ENCODE measurements at regions not wholly inside any gene's neighbourhood (a gene's known extent, or its start where the extent isn't known, plus 50 kb on each side); places are given as distances from the start of the nearest gene placed in this dataset.
A peak's percentile ranks its signal among the peaks of the same experiment; 100 is the strongest.

DNA sequence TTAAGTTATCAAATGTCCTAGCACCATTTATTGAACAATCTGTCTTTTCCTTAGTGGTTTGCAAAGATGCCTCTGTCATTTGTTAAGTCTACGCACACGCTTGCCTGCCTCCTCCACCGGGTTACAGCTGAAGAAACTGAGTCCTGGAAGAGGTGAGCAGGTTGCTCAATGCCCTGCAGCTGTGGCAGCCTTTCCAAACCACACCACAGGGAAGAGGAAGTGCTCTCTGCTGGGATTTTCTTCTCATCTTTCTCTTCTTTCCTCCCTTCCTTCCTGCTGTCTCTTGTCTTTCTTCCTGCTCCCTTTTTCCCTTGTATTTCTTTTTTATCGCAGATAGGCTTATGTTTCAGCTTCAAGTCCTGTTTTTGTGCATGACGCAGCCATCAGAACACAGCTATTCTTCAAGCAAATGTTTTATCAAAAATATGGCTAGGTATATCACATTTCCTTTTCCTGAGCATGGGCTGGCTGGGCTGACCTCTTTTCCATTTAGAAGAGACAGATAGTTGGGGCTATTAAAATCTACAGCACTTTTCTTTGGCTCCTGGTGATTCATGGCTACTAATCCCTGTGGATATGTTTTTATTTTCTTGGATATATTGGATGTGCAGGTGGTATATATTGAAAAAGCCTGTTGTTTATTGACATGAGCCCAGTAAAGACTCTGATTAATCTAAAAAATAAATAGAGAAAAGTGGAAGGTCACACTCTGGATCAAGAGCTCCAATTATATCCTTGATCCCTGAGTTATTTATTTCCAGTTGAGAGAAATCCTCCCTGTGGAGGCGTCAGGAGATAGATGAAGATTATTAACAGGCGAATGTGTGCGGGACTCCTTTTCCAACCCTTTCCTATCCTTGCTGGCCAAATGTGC, 214.6 kb downstream of the TSN start:
- DNase-seq: no peak

DNA sequence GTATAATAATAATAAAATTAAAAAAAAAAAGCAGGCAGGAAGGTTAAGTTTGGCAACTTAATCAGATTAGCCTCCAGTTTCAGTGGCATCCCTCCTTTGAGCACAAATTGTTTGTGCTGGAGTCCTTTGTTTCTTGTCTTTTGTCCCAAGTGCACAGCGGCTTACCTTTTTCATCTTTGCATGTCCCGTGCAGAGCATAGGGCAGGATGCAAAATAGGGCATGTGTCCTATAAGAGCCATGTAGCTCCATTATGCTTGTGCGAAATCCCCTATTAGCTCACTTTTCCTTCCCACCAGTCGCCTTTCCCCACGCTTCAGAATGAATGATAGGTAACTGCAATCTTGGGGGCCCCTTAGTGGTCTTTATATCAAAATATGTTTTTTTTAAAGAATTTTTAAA, 216.8 kb downstream of the TSN start:
- DNase-seq: no peak

DNA sequence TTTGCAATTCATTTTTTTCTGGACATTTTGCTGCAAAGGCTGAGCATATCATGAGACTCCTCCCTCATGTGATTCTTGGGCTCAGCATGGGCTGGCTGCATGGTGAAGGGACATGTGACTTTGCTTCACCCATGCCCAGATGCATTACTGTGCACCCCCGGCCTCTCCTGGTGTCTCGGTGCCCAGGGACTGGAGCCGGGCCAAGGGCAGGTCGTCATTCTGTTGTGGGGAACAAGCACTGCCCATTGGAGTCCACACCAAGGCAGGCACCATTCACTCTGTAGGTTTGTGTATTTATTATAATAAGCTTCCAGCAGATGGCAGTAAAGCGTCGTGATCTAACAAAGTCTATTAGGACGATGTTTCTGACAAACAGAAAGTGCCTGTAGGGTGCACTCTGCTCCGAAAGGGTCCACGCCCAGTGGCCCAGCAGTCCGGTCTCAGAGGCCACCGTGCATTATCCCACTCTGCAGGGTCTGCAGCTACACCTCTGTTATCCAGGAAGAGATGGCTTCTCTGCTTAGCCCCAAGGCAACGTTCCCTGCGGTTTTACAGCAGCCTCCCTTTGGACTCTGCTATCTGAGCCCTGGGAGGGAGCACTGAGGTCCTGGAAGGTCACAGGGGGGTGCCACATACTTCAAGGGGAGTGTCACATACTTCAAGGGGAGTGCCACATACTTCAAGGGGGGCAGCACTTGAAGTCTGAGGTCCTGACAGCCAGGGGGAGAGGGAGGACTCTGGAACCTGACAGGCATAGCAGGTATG, 219.6 kb downstream of the TSN start:
- DNase-seq: peak; percentile 77

DNA sequence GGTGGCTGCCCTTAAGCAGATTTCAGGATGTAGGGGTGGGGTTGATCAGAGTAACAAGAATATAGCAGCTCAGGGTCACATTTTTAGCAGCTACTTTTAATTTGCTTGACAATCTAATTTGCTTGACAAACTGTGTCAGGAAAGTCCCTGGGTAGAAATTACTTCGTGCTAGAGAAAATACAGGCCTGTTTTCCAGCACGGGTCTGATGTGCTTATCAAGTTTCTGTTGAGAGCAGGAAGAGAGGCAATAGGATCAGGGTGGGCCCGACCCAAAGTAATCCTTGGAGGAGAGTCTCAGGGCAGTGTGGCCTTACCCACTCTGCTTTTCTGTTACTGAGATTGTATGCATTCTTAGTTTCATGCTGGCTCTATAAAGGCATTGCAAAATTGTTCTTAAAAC, 221.5 kb downstream of the TSN start:
- no peak for DNase-seq

DNA sequence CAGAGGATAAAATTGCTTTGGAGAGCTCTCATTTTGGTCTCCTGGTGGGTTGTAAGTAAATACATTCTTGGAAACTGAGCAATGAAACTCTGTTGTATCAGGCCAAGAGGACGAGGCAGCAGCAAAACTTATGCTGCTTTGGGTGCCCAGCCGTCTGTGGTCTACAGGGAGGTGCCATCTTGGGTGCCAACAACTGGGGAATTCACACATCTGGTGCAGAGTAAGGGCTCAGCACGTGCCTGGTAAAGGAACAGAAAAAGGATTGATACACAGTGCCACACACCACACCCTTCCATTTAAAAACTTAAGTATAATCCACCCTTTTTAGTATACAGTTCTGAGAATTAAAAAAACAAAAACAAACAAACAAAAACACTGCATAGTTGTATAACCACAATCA, 221.9 kb downstream of the TSN start:
- DNase-seq: no peak

DNA sequence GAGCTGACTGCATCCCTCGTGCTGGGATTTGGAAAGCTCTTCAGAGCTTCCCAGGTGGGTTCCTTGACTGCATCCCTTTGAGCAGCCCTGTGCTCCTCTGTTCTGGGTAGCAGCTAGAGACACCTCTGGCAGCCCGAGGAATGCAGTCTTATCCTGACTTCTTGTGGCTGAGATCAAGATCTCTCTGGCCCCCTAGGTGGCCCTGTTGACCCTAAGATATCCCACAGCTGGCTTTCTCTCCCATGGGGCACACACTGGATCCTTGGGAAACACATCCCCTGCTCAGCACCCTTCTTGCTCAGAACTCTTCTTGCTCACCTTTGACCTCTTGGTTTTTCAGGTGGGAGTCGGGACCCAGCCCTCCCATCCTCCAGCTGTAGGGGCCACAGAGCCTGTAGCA, 237.2 kb downstream of the TSN start:
- DNase-seq: no peak

DNA sequence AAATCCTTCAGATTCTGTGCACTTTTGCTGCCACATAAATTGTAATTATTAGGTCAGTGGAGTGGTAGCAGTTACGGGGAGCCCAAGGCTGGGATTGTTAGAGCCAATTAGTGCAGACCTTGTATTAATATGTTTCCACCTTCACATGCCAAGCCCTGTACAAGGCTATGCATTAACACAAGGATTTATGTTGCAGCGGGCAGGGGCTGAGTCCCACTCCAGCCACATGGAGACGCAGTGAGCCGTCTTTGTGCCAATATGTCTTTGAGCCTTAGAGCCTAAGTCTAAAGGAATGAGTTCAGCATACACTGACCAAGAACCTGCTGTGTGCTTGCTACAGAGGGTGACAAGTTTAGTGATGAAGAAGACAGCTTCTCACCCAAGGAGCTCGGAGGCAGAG, 238.2 kb downstream of the TSN start:
- DNase-seq: no peak

DNA sequence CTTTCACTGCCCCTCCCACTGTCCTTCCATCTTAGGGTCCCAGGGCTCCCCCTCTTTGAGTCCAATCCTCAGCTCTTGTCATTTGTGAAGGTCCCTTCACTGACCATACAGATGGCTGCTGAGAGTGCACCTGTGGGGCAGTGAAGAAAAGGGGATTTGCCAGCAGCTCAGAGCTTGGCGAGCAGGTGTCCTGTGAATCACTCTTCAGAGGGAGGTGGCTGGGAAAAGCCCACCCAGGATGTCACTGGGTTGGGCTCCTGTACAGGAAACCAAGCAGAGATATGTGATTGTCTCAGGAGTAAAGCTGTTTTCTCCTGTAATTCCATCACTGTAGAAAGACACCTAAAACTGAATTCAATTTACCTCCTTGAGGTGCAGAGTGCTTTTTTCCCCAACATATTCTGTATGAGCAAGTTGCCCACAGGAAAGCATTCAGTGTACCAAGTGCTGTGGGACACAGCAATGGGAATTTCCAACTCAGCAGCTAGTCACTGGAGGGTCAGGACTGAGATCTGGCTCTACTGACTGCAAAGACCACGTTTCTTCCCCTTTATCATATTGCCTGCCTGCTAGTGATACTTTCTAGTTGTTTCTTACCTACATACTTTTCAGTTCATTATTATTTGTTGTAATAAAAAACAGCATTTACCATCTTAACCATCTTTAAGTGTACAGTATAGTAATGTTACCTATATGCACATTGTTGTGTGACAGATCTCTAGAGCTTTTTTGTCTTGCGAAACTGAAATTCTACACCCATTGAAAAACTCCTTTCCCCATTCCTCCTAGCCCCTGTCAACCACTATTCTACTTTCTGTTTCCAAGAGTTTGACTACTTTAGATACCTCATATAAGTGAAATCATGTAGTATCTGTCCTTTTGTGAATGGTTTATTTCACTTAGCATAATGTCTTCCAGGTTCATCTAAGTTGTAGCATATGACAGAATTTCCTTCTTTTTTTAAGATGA, 239.1 kb downstream of the TSN start:
- no peak for DNase-seq

DNA sequence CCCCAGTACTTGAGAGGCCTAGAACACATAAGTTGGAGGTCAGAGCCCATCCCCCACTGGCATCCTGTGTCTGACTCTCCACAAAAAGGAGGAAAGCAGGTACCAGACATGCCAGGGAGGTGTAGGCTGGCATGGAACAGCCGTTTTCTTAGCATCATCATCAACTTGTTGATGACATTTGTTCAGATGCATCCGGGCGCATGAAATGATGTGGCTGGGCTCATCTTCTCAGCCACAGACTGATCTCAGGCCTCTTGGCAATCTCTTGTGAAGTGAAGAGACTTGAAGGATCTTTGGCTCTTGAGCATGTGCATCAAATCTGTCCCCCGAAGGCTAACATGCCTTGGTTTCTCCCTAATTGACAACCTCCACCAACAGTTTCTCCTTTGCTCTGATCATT, 243.3 kb downstream of the TSN start:
- DNase-seq: no peak

DNA sequence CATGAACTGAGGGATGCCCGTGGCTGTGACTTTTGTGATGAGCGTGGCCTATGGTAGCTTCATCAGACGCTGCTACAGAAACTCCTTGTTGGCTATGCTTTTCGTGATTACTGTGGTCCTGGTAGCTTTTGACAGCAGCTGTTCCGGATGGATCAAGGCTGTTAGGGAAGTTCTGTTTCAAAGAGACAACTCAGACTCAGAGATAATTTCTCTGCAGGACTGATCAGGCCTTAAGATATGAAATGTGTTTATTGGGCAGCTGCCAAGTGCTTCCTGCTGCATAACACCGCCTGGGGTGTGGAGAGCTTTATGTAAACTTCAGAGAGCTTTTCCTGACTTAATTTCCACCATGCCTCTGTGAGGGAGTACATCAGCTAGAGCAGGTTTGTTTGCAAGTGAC, 243.8 kb downstream of the TSN start:
- no peak for DNase-seq

DNA sequence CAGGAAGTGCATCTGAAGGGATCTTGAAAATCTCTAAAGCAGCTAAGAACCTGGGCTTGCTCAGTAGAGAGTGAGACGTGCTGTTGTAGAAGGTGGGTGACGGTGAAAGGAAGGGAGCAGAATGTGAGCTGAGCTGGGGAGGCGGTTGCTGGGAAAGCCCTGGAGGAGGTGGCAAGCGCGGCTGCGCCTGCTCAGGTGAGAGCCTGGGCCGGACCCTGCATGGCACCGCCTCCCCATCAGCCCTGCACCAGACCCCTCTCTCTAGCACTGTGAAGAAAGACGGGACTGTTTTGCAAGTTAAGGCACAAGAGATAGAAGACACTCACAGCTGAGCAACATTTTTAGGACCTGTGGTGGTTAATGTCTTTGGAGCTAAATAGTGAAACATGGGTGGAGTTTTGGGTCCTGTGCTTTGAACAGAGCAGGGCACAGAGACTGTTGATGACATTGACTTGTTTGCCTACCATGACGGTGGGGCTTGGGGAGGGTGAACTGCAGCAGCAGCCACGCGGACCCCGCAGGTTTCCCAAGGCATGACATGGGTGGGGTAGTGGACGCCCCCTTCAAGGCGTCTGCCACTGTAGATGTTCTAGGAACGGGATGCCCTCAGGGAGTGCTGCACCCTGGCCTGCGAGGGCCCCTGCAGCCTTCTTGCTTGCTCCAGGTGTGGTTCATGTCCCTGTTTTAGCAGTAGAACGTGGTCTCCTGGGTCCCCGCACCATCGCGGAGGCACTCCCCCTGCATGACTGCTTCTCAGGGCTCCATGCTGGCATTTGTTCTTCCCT, 245.3 kb downstream of the TSN start:
- no peak for DNase-seq

DNA sequence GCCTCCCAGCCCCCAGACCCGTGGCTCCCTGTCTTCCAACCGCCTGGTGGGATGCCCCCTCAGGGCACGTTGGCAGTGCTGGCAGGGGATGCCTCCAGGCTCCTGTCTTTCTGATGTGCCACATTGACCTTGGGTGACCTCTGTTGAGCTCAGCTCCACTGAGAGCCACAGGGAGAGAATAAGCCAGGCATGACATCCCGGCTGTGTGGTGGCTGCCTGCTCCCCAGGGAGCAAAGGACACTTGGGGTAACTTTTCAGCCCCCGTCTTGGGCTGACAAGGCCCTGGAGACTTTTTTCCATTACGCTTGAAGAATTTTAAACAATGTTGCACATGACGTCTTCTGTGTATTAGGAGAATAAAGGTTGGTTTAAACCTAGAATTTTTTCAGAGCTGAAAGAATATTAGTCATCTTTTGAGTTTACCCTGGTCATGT, 246.0 kb downstream of the TSN start:
- no peak for DNase-seq

DNA sequence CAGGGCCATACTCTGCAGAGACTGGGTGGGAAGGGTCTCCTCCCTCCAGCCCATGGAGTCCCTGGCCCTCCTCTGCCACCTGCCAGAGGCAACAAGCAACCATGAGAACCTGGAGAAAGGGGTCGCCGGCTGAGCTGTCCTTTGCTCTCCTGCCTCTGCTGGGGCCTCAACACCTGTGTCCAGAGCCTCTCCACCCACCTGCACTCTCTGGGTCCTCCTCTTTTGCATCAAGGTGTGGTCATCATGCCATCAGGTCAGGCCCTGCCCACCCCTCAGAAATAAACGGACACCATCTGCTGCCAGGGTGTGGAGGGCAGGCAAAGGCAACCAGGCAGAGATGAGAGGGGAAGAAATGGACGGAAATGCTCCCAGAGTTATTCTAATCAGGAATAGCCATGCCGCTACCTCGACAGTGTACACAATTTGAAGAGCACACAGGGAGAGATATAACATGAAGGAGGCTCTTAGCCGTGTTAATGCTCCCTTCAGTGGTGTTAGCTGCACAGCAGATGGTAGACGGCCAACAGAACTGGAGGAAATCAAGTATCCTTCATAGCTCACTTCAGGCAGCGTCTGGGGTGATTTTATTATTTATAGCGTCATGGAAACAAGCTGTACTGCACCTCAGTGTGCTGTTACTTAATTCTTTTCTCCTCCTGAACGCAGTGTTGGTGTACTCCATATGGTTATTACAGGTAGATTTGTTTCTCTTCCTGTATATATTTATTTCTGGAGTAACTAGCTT, 247.9 kb downstream of the TSN start:
- no peak for DNase-seq

DNA sequence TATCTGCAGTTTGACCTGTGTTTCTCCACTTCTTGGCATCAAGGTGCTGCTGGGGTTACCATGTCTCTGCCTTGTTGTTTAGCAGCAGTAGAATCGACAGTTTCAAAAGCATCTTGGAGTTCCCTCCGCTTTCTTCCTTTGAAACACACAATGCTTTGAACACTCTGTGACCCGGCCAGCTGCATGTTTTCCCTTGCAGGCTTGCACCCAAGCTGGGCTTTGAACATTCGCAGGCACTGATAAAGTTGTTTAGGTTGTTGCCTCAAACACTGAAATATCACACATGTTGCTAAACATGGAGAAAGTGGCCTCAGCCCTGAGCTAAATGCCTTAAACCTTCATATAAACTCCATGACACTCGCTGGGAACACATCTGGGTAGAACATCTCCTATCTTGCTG, 251.7 kb downstream of the TSN start:
- no peak for DNase-seq

DNA sequence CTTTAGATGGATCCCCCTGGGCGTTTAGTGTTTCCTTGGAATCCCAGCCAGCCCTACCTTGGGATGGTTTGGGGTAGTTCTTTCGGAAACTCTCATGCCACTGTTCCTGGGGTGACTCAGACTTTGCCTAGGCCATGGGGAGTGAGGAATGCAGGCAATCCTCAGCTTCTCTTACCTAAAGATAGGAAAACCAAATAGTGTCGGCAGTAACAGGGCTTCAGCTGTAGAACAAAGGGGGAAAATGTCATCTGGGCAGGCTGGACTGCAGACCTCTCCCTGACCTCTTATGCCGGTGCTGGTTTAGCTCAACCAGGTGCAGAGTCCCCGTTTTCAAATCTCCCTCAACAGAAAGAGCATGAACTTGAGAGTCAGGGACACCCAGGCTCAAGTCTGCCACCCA, 252.1 kb downstream of the TSN start:
- DNase-seq: no peak

DNA sequence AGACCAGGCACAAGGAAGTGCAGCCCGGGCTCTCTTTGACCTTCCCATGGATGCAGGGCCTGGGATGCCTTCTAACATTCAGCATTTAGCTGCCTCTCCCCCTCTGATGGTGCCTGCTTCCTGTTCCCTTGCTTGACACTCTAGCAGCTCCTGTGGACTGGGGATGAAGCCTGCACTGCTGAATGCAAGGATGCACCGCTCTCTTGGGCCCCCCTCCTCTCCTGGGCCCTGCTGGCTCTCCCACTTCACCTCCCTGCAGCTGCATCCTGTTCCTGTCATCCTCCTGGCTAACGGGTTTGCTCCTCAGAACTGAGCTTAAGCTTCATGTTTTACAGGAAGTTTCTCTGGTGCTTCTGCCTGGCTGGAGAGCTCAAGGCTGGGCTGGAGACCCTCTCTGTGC, 254.1 kb downstream of the TSN start:
- no peak for DNase-seq

DNA sequence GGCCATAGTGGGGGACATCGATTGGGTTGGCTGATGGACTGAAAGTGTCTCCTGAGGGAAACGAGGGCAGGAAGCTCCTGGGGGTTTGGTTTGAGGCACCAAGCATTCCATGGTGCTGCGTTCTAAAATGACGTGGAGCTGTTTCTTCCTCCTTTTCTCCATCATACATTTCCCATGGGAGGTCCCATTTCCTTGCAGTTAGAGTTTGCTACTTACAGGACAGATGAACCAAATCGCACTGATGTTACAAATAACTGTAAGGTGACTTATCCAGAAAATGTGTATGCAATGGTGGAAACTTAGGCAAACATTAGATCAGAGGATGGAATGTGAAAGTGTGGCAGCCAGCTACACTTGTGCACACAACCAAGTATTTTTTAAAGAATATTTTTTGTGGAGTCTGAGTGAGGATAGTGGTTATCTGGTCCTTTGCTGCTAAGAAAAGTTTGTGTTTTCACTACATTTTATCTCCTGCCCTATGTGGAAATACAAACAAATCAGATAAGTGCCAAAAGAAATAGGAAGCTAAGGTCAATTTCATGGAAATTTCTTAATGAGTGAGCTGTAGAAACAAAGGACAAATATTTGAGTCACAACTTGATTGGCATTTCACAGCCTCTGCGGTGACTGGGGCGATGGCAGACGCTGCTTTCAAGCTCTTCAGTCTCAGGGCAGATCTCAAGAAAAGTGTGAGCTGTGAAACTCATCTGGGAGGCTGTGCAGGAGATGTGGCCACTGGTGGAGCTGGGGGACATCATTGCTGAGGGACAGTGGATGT, 256.2 kb downstream of the TSN start:
- no peak for DNase-seq

DNA sequence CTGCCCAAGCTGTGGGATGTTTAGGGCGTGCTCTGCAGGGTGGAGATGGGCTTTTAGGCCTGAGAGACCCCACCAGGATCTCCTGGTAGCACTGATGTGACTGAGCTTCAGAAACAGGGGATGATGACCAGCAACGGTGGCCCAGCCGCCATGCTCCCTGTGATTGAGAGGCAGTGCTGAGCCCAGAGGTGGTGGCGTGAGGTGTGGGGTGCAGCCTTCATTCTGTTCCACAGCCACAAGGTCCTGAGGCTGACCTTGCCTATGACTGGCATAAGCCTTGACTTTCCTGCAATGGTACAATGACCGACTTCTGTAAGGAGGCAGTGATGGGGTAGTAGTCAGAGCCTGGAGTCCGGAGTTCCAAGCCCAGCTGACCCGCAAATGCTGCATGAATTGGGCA, 263.3 kb downstream of the TSN start:
- DNase-seq: no peak

DNA sequence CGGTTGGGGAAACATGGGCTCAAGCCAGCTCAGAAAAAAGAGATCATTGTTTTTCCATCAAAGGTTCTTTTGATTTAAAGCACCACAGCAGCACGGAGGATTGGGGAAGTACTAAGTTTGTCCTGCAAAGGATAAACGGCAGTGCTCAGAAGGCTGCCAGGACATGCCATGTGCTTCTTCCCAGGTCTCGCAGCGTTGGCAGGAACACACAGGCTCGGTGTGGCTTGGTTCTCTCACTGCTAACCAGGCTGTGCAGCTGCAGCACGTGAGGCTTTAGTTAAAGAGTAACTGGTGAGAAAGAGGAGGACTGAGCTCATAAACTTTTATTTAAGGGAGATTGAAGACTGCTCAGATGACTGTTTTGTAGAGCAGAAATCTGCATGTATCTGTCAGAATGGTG, 264.3 kb downstream of the TSN start:
- no peak for DNase-seq

DNA sequence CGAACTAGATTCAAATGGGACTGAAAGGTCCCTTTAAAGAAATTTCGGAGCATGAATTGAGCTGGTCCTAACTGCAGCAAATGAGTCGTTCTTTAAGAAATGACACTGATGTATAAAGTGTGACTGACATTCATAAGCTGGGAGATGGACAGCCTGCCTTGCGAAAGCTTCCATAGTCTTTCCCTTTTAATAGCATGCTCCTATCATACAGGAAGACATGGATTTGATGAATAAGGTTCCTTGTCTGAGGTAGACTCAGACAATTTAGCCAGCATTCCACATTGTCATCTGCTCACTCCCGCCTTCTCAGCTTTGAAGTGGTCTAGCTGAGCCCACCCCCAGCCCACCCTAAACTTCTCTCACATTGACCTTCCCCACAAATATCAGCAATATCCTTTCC, 264.9 kb downstream of the TSN start:
- DNase-seq: no peak

DNA sequence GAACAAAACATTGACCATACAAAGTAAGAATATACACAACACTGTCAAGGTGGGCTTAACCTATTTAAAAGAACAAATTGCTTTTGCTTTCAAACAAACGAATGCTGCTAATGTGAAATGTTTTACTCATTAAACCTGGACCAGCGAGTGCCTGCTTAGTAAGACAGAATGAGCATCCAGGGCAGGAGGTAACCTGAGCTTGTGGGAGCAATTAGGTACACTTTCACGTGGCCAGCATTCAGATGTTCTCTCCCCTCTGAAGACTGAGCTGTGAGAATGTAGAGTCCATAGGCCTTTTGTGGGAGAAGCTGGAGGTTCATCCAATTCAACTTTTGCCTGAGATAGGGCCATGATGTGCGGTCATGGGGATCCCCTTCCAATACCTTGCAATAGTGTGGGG, 266.5 kb downstream of the TSN start:
- no peak for DNase-seq

All from activated CD4-positive, alpha-beta T cell treated with anti-CD3 and anti-CD28 coated beads, Interleukin-10, Interleukin-2, amounts not matched to agents 100 ng/mL and 50 ng/mL, durations not matched to agents 16 hours and 8 hours (primary cell).